Right cardiac atrium (tissue), 5 donors: ENCODE measurements at regions not wholly inside any gene's neighbourhood (a gene's known extent, or its start where the extent isn't known, plus 50 kb on each side); places are given as distances from the start of the nearest gene placed in this dataset.
"Not testable (repeated sequence)": the region's sequence is repeated elsewhere in the genome, so short reads cannot be mapped to it uniquely, and the experiment has no call there.

Experiments
- ATAC-seq, 2 donors: fragments of 200-7000 bp; cut with Tn5 transposase; one replicate each; pipeline versions ENCODE4 v1.8.0 to v1.9.1; 2020; ENCODE audit warnings: moderate library complexity in 2 of 2, mild to moderate bottlenecking in 1 of 2
- DNase-seq, 3 donors: peaks; one replicate each; pipeline ENCODE4 v3.0.0-alpha.2; 2020
- H3K27ac ChIP-seq: one replicate; pipeline ENCODE4 v1.5.1; 2013; ENCODE audit warnings: mild to moderate bottlenecking, low read length, control low read depth, moderate library complexity
- H3K27me3 ChIP-seq: one replicate; pipeline ENCODE4 v1.6.1; 2013; ENCODE audit not compliant: control insufficient read depth, insufficient read depth
- H3K4me1 ChIP-seq: one replicate; pipeline ENCODE4 v1.6.1; 2013; ENCODE audit warnings: low read length; ENCODE audit not compliant: control insufficient read depth, insufficient read depth
- H3K4me3 ChIP-seq: one replicate; pipeline ENCODE4 v1.5.1; 2013; ENCODE audit warnings: low read length, control low read depth
- H3K9me3 ChIP-seq: one replicate; pipeline ENCODE4 v1.6.1; 2013; ENCODE audit warnings: low read length; ENCODE audit not compliant: control insufficient read depth
- WGBS: extraction: QIAGEN DNeasy Blood & Tissue Kit; methylation state at CpG from one replicate; pipeline ENCODE4 v1.1.7; 2013; 5-methylcytosine and 5-hydroxymethylcytosine counted together
- intact Hi-C, 4 donors: fragments of 100-400 bp; cut with DNase I; formaldehyde crosslinking; loops; one replicate each; pipeline versions ENCODE4 v1.11.0 to v1.14.0; 2022 to 2023
- donor health status: healthy with polysubstance abuse.
- donor health status: DM: no; HTN: yes; CAD: no.
- donor health status: DM: no; HTN: no; CAD: no.
- donor health status: DM: no; HTN: yes; CAD: no; lungs with severe emphysema.
- donor health status: DM: yes; HTN: yes; CAD: no.

DNA sequence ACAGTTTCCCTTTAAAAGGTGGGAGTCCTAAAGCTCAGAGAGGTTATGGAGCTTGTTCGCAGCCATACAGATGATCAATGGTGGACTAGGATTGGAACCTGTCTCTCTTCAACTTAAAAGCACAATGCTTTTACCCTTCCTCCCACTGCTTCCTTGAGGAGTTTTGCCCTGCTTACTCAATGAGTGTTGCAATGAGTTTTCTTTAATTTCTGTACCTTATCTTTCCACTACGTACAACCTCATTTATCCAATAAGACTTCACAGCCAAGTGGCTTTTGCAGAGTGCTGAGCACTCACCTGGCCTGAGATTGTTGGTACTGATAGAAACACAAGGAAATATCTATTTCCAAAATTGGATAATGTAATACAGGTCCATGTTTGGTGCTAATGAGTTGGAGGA, 64.7 kb upstream of the ANKRD55 start:
- Histone ChIP-seq H3K9me3 (no peaks in the 10 kb centered on the region), H3K4me1 (no peaks in the 10 kb centered on the region), H3K4me3 (no peak overlapping the region), H3K27me3 (no peaks in the 10 kb centered on the region), H3K27ac (no peak overlapping the region)
- intact Hi-C loops = no loop called here
- WGBS = 51% methylated on average over 2 of the region's 2 CpGs
- no peak for DNase-seq
- ATAC-seq = peak in 1 of 2 donors; percentile 27

GRCh38 chr5:56295311-56295710, 62.2 kb upstream of the ANKRD55 start:
- intact Hi-C loops, DNase-seq, H3K4me1 ChIP-seq, H3K4me3 ChIP-seq, H3K27me3 ChIP-seq, ATAC-seq, H3K9me3 ChIP-seq, H3K27ac ChIP-seq: not testable (repeated sequence)
- WGBS = 97% methylated on average over 23 of the region's 23 CpGs

- no peaks in the 10 kb centered on the region for H3K9me3 ChIP-seq
- no peaks in the 10 kb centered on the region for H3K27me3 ChIP-seq
- H3K27ac ChIP-seq = no peak overlapping the region
- 90% methylated on average over 2 of the region's 2 CpGs for WGBS
- ATAC-seq (no peak), DNase-seq (no peak)
- no peaks in the 10 kb centered on the region for H3K4me1 ChIP-seq
- H3K4me3 ChIP-seq = no peak overlapping the region
- intact Hi-C loops = no loop called here
Observed at GRCh38 chr5:56294354-56294753, 61.2 kb upstream of the ANKRD55 start.

DNA sequence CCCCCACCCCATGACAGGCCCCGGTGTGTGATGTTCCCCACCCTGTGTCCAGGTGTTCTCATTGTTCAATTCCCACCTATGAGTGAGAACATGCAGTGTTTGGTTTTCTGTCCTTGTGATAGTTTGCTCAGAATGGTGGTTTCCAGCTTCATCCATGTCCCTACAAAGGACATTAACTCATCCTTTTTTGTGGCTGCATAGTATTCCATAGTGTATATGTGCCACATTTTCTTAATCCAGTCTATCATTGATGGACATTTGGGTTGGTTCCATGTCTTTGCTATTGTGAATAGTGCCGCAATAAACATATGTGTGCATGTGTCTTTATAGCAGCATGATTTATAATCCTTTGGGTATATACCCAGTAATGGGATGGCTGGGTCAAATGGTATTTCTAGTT, 59.7 kb upstream of the ANKRD55 start:
- H3K4me3 ChIP-seq, H3K9me3 ChIP-seq, intact Hi-C loops: not testable (repeated sequence)

GRCh38 chr5:56291661-56292374, 58.7 kb upstream of the ANKRD55 start:
- DNase-seq (no peak), ATAC-seq (no peak)
- H3K27ac ChIP-seq = no peak overlapping the region
- no peaks in the 10 kb centered on the region for H3K4me1 ChIP-seq
- 64% methylated on average over 3 of the region's 3 CpGs for WGBS
- H3K9me3 ChIP-seq = no peaks in the 10 kb centered on the region
- H3K27me3 ChIP-seq = no peaks in the 10 kb centered on the region
- no peak overlapping the region for H3K4me3 ChIP-seq
- intact Hi-C loops = no loop called here

More for the DNA sequence above, 59.7 kb upstream of the ANKRD55 start:
- not testable (repeated sequence) for H3K4me1 ChIP-seq, DNase-seq, ATAC-seq, H3K27me3 ChIP-seq, H3K27ac ChIP-seq
- WGBS = 95% methylated on average over 2 of the region's 2 CpGs

DNA sequence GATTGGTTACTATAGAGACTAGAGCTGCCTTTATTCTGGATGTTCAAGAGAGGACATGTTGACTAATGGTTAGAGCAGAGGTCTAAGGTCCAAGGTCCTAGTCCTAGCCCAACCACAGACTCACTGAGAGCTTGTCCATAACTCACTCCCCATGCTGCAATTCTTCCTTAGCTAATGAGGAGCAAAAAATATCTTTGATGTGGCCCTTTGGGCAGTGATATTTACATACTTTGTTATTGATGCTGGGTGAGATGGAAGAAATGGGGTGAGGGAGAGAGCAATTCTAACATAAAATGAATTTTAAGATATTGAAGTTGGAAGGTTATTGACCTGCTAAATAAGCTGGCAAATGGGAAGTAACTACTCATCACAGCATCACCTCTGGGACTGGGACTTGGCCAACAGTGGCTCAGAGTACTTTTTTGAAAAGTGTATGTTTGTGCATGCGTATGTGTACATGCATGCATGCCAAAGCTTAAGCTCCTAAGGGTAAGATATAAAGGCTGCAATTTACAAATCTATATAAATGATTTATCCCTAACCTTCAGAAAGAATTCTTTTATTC, 58.0 kb upstream of the ANKRD55 start:
- DNase-seq (no peak), ATAC-seq (no peak)
- 89% methylated on average over 1 of the region's 1 CpG for WGBS
- Histone ChIP-seq H3K4me3 (no peak overlapping the region), H3K4me1 (no peaks in the 10 kb centered on the region), H3K9me3 (no peaks in the 10 kb centered on the region), H3K27me3 (no peaks in the 10 kb centered on the region), H3K27ac (no peak overlapping the region)
- intact Hi-C loops = no loop called here

DNA sequence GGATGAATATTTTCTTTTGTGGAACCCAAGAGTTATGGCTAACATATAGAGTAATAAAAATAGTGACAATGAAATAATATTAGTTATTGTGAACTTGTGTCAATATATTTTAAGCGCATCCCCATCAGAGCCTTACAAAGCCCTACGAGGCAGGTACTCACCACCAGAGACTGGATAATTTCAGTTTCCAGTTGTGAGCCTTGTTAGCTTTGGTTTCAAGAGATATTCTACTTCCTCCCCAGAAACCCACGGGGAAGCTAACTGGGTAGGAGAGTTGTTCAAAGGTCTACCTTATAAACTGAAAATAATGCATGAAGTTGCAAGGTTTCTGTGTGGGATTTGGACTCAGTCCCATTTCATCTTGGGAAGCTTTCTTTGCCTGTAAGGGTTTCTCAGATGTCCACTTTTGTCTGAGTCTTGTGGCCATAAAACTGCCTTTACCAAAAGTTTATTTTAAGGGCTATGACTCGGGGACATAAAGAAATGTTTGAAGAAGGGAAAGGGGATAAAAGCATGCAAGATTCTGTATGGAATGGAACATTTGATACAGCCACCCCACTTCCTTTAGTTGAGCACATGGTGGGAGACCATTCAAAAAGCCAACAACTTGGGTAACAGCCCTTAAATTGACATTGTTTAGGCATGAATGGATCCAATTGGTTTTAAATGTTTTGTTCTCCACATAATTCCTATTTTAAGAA, 57.4 kb upstream of the ANKRD55 start:
- H3K4me3 ChIP-seq = no peak overlapping the region
- ATAC-seq = no peak
- no peaks in the 10 kb centered on the region for H3K9me3 ChIP-seq
- no peak for DNase-seq
- H3K27ac ChIP-seq = no peak overlapping the region
- intact Hi-C loops = no loop called here
- no peaks in the 10 kb centered on the region for H3K27me3 ChIP-seq
- H3K4me1 ChIP-seq = no peaks in the 10 kb centered on the region
- 88% methylated on average over 4 of the region's 4 CpGs for WGBS

DNA sequence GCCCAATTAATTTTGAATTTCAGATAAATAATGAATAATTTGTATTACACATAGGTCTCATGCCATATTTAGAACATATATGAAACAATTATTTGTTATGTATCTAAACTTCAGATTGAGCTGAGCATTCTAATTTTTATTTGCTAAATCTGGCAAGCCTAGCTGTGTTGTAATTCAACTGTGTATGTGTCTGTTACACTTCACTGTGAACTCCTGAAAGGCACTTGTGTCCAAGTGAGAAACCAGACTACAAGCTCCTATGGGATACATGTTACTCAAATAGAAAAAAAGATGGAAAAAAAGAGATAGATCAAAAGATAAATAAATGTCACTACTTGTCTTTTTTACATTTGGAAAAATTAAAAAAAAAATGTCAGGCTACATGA, 56.5 kb upstream of the ANKRD55 start:
- H3K27me3 ChIP-seq = no peaks in the 10 kb centered on the region
- no peaks in the 10 kb centered on the region for H3K9me3 ChIP-seq
- no peak overlapping the region for H3K4me3 ChIP-seq
- H3K27ac ChIP-seq = no peak overlapping the region
- DNase-seq (no peak), ATAC-seq (no peak)
- no peaks in the 10 kb centered on the region for H3K4me1 ChIP-seq
- intact Hi-C loops = no loop called here

- intact Hi-C loops = no loop called here
- WGBS = 73% methylated on average over 4 of the region's 4 CpGs
- no peak overlapping the region for H3K4me3 ChIP-seq
- no peak overlapping the region for H3K27ac ChIP-seq
- no peaks in the 10 kb centered on the region for H3K27me3 ChIP-seq
- DNase-seq = no peak
- no peaks in the 10 kb centered on the region for H3K9me3 ChIP-seq
- no peaks in the 10 kb centered on the region for H3K4me1 ChIP-seq
- ATAC-seq = peak; percentile 57 to 79
Observed at GRCh38 chr5:56288873-56289601, 55.9 kb upstream of the ANKRD55 start.

DNA sequence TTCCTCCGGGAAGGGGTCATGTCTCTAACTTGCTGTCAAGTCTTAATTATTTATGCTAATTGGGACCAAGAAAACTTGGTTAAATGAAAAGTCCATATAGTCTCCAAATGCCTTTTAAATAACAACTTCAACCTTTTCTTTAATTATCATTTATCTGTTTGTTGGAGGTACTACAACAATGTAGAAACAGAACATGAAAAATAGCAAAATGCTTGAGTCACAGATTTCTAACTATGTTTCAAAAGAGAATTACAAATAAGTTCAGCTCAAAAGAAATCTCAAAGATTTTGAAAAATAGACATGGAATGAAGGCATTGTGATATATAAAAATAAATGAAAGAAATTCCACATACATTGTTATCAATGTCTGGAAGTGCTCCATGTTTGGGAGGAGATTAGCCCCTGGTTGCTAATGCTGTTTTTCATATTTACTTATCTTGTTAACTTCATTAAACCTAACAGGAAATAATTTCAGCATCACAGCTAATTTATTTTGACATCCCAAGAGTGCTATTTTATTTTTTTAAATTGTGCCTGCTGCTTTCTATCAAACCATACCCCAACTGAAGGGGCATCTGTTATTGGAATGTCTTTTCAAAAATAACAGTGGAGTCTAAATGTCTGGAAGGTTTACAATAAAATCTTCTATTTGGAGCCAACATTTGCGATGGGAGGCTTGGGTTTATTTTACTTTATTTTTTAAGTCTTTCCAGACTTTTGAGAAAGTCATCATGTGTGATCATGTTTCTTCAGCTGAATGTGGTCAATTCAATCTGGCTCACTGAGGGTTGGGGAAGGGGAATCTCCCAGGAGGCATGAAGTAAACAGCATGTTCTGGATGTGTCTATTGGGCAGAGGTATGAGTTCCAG, 53.1 kb upstream of the ANKRD55 start:
- Histone ChIP-seq H3K4me3 (no peak overlapping the region), H3K27ac (no peak overlapping the region), H3K9me3 (no peaks in the 10 kb centered on the region), H3K4me1 (peaks cover 2% of the 10 kb centered on the region), H3K27me3 (no peaks in the 10 kb centered on the region)
- ATAC-seq (no peak), DNase-seq (no peak)
- WGBS = 63% methylated on average over 2 of the region's 2 CpGs
- intact Hi-C loops = no loop called here
